GM12872 (cell line): ENCODE measurements at regions not wholly inside any gene's neighbourhood (a gene's known extent, or its start where the extent isn't known, plus 50 kb on each side); places are given as distances from the start of the nearest gene placed in this dataset.

ENCODE experiments used
- TF ChIP-seq, protein P1 (sequence below): IDR thresholded peaks from 3 replicates; pipeline ENCODE4 v1.5.1; 2011; ENCODE audit warnings: low read depth, mild to moderate bottlenecking, low read length, moderate library complexity; ENCODE audit not compliant: insufficient read depth

DNA sequence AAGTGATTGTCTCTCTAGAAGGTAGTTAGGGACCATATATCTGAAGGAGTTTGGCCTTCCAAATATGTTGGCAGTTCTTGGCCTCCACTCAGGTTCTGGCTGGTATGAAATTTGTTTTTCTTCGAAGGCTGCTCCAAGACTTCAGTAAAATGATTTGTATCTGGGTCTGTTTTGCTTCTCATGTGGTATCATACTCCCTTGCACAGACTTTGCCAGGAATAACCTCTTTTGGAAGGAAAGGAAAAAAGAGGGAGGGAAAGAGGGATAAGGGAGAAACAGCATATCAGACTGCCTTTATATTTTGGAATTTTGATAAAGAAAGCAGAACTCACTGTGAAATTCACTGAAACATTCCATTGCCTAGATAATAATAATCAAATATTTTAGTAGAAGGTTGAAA, 242.1 kb upstream of the HHIP start:
- TF ChIP-seq, protein P1, sequence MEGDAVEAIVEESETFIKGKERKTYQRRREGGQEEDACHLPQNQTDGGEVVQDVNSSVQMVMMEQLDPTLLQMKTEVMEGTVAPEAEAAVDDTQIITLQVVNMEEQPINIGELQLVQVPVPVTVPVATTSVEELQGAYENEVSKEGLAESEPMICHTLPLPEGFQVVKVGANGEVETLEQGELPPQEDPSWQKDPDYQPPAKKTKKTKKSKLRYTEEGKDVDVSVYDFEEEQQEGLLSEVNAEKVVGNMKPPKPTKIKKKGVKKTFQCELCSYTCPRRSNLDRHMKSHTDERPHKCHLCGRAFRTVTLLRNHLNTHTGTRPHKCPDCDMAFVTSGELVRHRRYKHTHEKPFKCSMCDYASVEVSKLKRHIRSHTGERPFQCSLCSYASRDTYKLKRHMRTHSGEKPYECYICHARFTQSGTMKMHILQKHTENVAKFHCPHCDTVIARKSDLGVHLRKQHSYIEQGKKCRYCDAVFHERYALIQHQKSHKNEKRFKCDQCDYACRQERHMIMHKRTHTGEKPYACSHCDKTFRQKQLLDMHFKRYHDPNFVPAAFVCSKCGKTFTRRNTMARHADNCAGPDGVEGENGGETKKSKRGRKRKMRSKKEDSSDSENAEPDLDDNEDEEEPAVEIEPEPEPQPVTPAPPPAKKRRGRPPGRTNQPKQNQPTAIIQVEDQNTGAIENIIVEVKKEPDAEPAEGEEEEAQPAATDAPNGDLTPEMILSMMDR = no peak

DNA sequence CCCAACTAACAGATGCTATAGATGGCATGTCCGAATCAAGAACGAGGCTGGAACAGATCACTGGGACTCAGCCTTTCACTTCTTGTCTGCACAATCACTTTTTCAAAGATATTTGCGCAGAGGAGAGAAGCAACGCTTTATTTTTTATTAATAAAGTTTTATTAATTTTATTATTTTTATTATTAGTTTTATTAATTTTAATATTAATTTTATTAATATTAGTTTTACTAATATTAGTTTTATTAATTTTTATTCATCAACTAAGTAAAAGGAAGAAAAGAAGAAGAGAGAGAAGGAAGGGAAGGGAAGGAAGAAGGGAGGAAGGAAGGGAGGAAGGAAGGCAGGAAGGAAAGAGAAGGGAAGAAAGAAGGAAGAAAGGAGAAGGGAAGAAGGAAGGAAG, 236.4 kb upstream of the HHIP start:
- TF ChIP-seq, protein P1 = no peak

DNA sequence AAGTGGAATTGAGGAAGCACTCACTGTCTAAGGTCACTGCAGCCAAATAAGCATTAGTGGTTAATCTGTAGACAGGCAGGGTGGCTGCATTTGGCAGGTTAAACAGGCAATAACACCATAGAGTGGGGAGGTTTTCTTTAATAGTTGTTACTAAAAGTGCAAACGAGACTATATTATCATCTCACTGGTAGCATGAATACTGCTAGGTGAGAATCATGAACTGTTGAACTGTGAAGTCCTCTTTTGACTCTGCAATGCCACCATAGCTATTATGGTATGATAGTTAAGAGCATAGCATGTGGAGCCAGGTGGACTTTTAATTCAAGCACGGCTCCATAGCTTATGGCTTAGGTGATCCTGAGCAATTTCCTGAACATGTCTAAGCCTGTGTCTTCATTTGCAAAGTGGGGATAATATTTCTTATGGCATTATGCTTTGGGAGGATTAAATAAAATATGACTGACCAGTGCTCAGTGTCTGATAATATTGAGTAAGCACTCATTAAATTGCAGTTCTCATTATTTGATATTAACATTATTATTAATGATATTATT, 235.6 kb upstream of the HHIP start:
- TF ChIP-seq, protein P1 = no peak

DNA sequence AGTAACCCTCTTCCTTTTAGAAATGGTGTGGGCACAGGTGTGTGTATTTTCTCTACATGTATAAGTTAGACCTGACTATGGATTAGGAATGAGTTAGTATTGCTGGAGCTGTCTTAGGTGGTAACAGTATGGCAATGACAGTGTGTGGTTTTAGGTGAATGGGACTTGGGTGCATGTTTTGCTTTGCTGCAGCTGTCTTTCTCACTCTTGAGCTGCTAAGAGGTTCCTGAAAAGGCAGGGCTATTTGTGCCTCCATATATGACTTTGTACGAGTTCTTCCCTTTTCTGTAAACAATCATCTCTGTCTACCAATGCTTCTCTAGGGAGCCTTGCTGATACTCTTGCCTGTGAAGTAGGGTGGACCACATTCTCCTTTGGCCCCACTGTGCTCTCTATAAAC, 234.8 kb upstream of the HHIP start:
- TF ChIP-seq, protein P1 = no peak

DNA sequence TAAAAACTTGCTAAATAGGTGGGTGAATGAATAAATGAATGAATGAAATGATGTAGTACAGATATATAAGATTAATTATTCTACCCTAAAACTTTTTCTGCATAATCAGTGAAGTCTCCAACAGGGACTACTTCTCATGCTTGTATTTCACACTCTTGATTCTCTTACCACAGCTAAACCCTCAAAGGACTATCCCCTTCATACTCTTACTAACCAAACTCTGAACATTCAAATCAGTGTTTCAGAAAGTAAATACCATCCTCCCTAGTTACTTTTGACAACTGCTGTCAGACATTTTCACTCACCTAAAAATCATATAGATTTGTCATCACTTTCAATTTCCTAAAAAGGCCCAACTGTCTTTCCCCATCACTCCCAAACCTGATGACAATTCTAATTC, 234.3 kb upstream of the HHIP start:
- TF ChIP-seq, protein P1 = no peak

DNA sequence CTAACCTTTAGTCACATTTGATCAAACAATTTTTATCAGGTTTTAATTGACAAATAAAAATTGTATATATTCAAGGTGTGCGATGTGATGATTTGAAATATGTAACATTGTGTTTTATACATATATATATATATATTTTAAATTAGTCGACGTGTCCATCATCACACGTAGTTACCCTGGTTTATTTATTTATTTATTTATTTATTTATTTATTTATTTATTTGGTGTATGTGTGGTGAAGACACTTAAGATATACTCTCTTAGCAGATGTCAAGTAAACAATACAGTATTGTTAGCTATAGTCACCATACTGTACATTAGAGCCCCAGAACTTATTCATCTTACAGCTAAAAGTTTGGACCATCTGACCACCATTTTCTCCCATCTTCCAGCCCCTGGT, 224.9 kb upstream of the HHIP start:
- TF ChIP-seq, protein P1 = no peak

DNA sequence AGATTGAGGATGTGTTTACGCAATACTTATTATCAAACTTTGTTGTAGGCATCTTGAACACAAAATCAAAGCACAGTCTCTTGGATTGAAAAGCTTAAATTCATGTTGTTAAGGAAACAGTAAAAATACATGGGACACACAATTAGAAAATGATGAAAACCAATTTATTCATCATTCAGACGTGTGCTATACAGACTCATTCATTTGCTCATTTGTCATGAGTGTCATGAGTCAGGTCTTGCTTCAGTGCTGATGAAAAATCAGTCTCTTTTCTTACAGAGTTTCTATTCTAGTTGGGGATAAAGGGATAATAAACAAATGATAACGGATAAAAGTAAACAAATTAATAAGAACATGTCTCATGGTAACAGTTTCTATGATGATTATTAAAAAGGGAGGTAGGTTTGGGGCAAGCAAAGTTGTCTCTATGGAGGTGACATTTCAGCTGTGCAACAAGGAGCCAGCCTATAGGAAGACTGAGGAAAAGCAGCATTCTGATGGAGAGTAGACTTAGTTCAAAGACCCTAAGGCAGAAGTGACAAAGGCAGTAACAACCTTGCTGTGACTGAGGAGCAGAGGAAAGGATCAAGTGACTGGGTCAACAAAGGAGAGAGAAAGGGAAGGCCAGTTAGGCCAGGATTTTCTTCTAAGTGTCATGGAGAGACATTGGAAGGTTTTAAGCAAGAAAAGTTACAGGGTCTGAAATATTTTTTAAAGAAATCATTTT, 224.0 kb upstream of the HHIP start:
- TF ChIP-seq, protein P1 = no peak

DNA sequence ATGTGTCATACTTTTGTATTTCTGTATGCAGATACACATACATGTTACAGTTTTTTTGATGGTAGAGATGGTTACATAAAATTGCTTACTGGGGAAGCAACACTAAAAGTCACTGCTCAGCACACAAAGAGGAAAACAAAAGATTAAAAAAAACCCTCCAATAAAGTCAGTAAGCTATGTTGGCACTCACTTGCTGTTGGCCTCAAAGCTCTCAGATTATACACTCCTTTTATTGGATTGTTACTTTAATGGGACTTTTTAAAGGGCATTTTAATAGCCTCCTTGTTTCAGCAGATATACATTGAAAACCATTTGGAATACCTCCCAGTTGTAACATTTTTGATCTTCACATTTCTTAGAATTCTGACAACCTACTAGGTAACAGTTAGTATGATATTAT, 222.0 kb upstream of the HHIP start:
- TF ChIP-seq, protein P1 = no peak
